Naive B cell (primary cell): ENCODE measurements at regions not wholly inside any gene's neighbourhood (a gene's known extent, or its start where the extent isn't known, plus 50 kb on each side); places are given as distances from the start of the nearest gene placed in this dataset.

Experiments used
- ATAC-seq, 2 donors: fragments of 150-1000 bp; cut with Tn5 transposase; 2 replicates each; pipeline ENCODE4 v1.10.0; 2021; ENCODE audit warnings: low read depth in 2 of 2, mild to moderate bottlenecking in 2 of 2, moderate library complexity in 2 of 2
- DNase-seq: peaks from one replicate; pipeline ENCODE4 v3.0.0; 2022
- H3K27ac Mint-ChIP-seq, 6 donors: one replicate each; pipeline ENCODE4 v1.8.0; 2020 to 2022; ENCODE audit warnings: mild to moderate bottlenecking in 6 of 6, mixed read lengths in 6 of 6, moderate library complexity in 5 of 6, inconsistent platforms in 2 of 6
- H3K27me3 Mint-ChIP-seq, 3 donors: one replicate each; pipeline ENCODE4 v1.8.0; 2021 to 2022; ENCODE audit warnings: mixed read lengths in 3 of 3, mild to moderate bottlenecking in 1 of 3
- H3K36me3 Mint-ChIP-seq, 2 donors: one replicate each; pipeline ENCODE4 v1.8.0; 2020 to 2022; ENCODE audit warnings: mixed read lengths in 2 of 2, inconsistent platforms in 1 of 2, mild to moderate bottlenecking in 1 of 2
- H3K4me1 Mint-ChIP-seq, 3 donors: one replicate each; pipeline ENCODE4 v1.8.0; 2020 to 2022; ENCODE audit warnings: mixed read lengths in 3 of 3, inconsistent platforms in 1 of 3, mild to moderate bottlenecking in 1 of 3, moderate library complexity in 1 of 3
- H3K4me3 Mint-ChIP-seq, 8 donors: one replicate each; pipeline ENCODE4 v1.8.0; 2020 to 2022; ENCODE audit warnings: mild to moderate bottlenecking in 8 of 8, mixed read lengths in 8 of 8, moderate library complexity in 8 of 8, inconsistent platforms in 2 of 8
- H3K9me3 Mint-ChIP-seq, 7 donors: one replicate each; pipeline ENCODE4 v1.8.0; 2020 to 2022; ENCODE audit warnings: mixed read lengths in 7 of 7, mild to moderate bottlenecking in 5 of 7, inconsistent platforms in 2 of 7, moderate library complexity in 1 of 7

DNA sequence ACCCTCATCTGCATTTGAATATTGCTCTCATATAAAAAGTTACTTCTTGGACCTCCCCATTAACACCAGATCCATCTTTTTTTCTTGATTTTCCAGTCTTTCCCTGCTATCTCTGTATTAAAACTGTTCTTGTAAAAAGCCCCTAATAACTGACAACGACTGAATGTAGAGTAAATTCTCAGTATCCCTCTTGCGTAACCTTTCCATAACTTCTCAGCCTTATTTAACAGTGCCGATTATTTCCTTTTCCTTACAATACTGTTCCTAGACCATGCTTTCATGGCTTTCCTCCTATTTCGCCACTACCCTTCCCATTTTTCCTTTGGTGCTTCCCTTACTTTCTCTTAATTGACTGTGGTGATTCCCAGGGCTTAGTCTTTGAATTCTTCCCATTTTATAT lies 348.9 kb upstream of the DSEL start:
- ATAC-seq: no peak
- Mint-ChIP-seq H3K4me1 (no peaks in the 10 kb centered on the region), H3K9me3 (peaks cover 0 to 4% (median 0%) of the 10 kb centered on the region in 7 donors), H3K27me3 (peaks cover 0 to 7% (median 0%) of the 10 kb centered on the region in 3 donors), H3K4me3 (no peak overlapping the region), H3K27ac (no peak overlapping the region), H3K36me3 (no peaks in the 10 kb centered on the region)
- no peak for DNase-seq

DNA sequence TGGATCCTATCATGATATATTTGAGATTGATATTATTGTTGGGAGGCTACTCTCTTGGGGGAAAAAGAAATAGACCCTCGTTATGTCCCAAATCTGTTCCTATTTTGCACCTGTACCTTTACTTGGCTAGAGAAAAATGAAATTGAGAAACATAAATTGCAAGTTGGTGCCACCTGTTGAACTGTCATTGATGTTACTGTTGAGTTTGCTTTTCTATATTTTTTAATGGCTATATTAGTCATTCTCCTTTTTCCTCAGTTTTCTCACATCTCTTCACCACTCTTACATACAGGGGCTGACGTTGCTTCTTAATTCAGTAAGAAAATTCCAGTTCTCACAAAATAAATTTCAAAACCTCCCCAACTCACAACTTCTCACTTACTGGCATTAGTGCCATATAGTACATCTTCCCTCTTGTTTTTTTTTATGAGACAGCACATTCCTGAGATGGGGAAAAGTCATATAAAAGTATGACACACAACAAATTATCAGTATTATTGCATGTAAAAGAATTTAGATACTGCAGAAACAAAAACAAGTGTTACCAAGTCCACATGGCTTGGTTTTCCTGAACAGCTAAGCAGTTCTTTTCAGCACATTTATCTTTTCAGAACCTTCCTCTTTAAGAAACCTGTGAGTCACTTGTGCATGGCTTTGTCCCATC lies 348.3 kb upstream of the DSEL start:
- no peaks in the 10 kb centered on the region for H3K4me1 Mint-ChIP-seq
- DNase-seq (no peak), ATAC-seq (no peak)
- H3K9me3 Mint-ChIP-seq: peaks cover 0 to 4% (median 0%) of the 10 kb centered on the region in 7 donors
- H3K27ac Mint-ChIP-seq: no peak overlapping the region
- H3K36me3 Mint-ChIP-seq: no peaks in the 10 kb centered on the region
- no peak overlapping the region for H3K4me3 Mint-ChIP-seq
- H3K27me3 Mint-ChIP-seq: peaks cover 0 to 7% (median 0%) of the 10 kb centered on the region in 3 donors

DNA sequence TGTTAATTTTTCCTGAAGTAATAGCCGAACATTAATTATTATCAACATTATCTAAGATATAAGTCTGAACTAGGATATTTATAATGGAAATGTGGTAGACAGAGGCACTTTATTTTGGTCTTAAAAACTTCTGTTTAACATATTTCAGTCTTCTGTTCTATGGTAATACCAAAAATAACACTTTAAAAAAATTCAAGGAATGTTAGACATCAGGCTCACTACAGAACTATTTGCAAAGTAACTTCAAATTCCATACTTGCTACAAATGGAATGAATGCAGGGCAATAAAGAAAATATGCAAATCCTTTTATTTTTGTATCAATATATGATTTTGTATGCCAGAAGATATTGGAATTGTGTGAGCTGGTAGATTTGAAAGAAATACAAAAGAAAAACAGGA lies 345.5 kb upstream of the DSEL start:
- Mint-ChIP-seq H3K4me1 (no peaks in the 10 kb centered on the region), H3K9me3 (peaks cover 0 to 11% (median 0%) of the 10 kb centered on the region in 7 donors), H3K27ac (no peak overlapping the region), H3K27me3 (peaks cover 0 to 7% (median 0%) of the 10 kb centered on the region in 3 donors), H3K36me3 (no peaks in the 10 kb centered on the region), H3K4me3 (no peak overlapping the region)
- no peak for DNase-seq
- ATAC-seq: no peak

DNA sequence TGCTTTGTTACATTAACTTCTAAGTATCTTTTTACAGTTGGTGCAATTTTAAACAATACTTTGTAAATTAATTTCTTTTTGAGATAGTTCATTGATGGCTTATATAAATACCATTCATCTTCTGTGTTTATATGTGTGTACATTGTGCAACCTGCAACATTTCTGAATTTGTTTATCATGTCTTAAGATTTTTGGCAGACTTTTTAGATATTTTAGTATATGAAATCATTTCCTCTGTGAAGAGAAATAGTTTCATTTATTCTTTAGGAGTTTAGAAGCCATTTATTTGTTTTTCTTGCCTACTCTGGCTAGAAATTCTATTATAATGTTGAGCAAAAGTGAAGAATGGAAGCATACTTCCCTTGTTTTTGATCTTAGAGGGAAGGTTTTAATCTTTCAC lies 337.8 kb upstream of the DSEL start:
- peaks cover 0 to 6% (median 0%) of the 10 kb centered on the region in 7 donors for H3K9me3 Mint-ChIP-seq

DNA sequence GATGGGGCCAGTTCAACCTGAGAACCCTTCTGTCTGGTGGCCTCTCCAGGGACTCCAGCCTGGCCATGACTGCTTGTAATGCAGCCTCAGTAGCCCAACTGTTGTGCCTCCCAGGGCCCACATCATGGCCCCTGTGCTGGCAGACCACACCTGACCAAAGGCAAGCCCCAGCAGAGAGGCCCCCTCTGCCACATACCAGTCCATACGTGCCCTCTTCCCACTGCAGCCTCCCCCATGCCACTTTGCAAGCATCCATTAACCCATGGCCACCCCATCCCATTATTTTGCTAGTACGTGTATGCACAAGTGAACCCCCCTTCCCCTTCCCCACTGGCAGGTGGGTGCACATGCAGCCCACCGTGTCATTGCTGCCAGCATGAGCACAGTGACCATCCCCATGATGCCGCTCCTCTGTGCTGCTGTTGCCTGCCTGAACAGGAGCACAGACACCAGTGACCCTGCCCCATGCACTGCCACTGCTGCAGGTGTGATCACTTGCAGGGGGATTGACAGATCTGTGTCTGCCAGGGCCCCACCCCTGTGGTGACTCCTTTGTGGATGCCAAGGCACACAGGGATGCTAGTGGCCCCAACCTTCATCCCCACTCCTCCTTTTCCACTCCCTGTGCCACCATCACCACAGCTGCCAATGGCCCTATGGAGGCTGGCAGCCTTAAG lies 330.0 kb upstream of the DSEL start:
- no peak overlapping the region for H3K4me3 Mint-ChIP-seq
- no peak for DNase-seq
- no peak for ATAC-seq
- H3K27ac Mint-ChIP-seq: no peak overlapping the region
- peaks cover 0 to 4% (median 0%) of the 10 kb centered on the region in 3 donors for H3K27me3 Mint-ChIP-seq
- peaks cover 0 to 4% (median 0%) of the 10 kb centered on the region in 7 donors for H3K9me3 Mint-ChIP-seq
- H3K36me3 Mint-ChIP-seq: no peaks in the 10 kb centered on the region
- no peaks in the 10 kb centered on the region for H3K4me1 Mint-ChIP-seq

More for the DNA sequence above, 337.8 kb upstream of the DSEL start:
- Mint-ChIP-seq H3K4me1 (no peaks in the 10 kb centered on the region), H3K27ac (no peak overlapping the region), H3K27me3 (no peaks in the 10 kb centered on the region), H3K36me3 (no peaks in the 10 kb centered on the region), H3K4me3 (no peak overlapping the region)
- ATAC-seq (no peak), DNase-seq (no peak)

DNA sequence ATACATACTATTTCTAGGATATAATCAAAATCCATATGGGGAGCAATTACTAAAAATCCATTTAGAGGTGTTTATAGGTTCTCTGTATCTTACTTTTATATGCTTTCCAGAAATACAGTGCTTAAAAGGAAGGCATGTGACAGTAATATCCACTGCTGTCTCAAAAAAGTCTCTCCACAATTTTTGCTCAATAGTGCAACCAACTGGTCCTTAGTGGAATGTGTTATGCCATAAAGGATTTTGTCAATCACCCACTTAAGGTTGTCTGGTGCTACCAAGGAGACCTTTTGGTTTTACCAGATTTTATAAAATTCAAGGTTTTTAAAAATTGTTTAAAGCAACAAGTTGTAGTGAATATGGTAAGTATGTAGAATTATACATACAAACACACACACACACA lies 328.5 kb upstream of the DSEL start:
- DNase-seq (no peak), ATAC-seq (no peak)
- Mint-ChIP-seq H3K36me3 (no peaks in the 10 kb centered on the region), H3K27ac (no peak overlapping the region), H3K4me3 (no peak overlapping the region), H3K27me3 (peaks cover 0 to 4% (median 0%) of the 10 kb centered on the region in 3 donors), H3K9me3 (peaks cover 0 to 4% (median 0%) of the 10 kb centered on the region in 7 donors), H3K4me1 (no peaks in the 10 kb centered on the region)

DNA sequence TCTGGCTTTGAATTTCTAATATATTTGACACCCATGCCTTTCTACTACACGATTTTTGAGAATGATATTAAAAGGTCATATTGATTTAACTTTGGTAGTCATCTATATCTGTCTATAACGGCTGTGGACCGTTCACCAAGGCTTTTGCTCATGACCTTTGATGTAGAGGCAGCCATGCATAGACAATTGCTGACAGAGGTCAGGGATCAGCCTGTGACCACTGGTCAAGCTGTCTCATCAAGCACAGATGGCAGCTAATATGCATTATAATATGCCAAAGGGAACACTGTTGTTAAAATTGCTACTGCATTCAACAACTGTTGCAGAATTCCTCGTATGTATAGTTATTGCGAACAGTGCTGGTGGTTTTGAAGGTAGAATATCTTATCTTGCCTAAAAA lies 323.9 kb upstream of the DSEL start:
- peaks cover 0 to 5% (median 0%) of the 10 kb centered on the region in 7 donors for H3K9me3 Mint-ChIP-seq
- no peaks in the 10 kb centered on the region for H3K36me3 Mint-ChIP-seq
- H3K27me3 Mint-ChIP-seq: peaks cover 0 to 4% (median 0%) of the 10 kb centered on the region in 3 donors
- DNase-seq (no peak), ATAC-seq (no peak)
- H3K4me3 Mint-ChIP-seq: no peak overlapping the region
- H3K27ac Mint-ChIP-seq: no peak overlapping the region
- no peaks in the 10 kb centered on the region for H3K4me1 Mint-ChIP-seq

DNA sequence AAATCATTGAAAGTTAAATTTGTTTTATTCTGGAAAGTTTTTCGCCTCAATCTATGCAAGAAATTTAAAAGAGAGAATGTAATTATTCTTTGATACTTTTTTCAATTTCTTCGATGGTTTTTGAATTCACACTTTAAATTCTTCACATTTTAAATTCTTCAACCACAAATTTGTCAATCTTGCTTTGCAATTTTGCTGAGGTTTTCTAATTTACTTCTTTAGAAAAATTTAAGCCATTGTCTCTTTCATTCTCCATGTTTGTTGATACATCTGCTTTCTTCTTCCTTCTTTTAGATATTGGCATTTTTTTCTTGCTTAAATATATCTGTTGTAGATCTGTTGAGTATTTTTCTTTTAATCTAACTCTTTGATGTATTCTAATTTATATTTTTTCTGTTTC lies 301.9 kb upstream of the DSEL start:
- Mint-ChIP-seq H3K9me3 (no peaks in the 10 kb centered on the region), H3K27ac (no peak overlapping the region), H3K27me3 (no peaks in the 10 kb centered on the region), H3K36me3 (no peaks in the 10 kb centered on the region), H3K4me3 (no peak overlapping the region), H3K4me1 (no peaks in the 10 kb centered on the region)
- ATAC-seq: no peak
- DNase-seq: no peak

DNA sequence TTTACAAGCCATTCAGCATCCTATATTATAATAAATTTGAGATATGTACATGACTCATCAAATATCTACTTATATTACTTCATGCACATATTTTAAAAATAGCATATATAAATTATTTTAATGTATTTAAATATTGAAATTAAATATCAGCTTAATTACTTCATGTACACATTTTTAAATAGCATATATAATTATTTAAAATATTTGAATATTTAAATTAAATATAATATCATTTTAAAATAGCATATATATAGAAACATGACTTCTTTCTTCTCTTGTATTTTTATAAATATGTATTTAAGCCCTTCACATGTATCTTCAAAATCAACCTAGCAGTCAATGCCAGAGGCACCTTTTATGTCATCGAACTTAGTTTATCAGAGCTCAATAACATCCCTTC lies 298.8 kb upstream of the DSEL start:
- ATAC-seq (no peak), DNase-seq (no peak)
- Mint-ChIP-seq H3K9me3 (no peaks in the 10 kb centered on the region), H3K27me3 (no peaks in the 10 kb centered on the region), H3K36me3 (no peaks in the 10 kb centered on the region), H3K4me1 (no peaks in the 10 kb centered on the region), H3K27ac (no peak overlapping the region), H3K4me3 (no peak overlapping the region)

DNA sequence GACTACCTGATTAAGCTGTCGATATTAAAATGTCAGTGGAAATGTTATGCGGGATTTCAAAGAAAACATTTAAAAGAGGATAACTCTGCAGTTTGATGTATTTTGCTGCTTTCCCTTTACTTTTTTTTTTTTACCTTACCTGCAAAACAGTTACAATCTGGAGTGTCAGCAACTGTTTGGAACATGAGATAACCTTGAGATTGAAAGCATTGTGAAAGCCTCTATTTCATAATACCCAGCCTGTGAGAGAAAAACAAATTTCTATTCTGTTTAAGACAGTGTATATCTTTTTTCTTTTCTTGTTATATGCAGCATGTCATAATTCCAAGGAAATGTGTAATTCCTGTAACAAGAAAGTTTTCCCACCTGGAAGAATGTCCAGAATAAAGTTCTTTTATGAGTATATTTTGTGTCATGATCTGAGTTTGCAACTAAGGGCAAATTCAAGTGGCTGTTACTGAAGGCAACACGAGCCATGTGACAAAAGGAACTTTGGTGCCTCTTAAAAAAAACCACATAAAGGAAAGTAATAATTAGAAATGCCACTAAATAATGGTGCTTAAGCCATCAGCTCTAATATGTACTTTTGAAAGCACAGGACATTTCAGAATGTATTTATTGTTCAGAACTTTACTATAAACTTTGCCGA lies 297.0 kb upstream of the DSEL start:
- no peaks in the 10 kb centered on the region for H3K36me3 Mint-ChIP-seq
- H3K4me3 Mint-ChIP-seq: no peak overlapping the region
- no peak for DNase-seq
- H3K9me3 Mint-ChIP-seq: no peaks in the 10 kb centered on the region
- no peaks in the 10 kb centered on the region for H3K27me3 Mint-ChIP-seq
- no peak for ATAC-seq
- H3K27ac Mint-ChIP-seq: no peak overlapping the region
- no peaks in the 10 kb centered on the region for H3K4me1 Mint-ChIP-seq

DNA sequence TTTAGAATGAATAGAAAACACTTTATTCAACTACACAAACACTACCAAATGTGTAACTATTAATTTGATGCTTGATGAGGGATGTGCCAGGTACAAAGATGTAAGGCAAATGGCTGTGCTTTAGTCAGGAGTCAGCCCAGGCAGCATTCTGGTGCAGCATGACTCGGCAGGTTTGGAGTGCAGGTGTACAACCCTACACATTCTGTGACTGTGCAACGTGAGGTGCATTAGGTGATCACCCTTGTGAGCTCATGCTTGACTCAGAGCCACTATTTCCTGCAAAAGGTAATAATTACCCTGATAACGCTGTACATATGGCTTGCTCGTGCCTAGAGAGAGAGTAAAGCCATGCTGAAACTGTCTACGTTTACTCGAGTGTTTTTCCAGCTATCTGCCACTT lies 288.7 kb upstream of the DSEL start:
- DNase-seq (no peak), ATAC-seq (no peak)
- Mint-ChIP-seq H3K27me3 (no peaks in the 10 kb centered on the region), H3K9me3 (peaks cover 0 to 16% (median 4%) of the 10 kb centered on the region in 7 donors), H3K4me3 (no peak overlapping the region), H3K4me1 (no peaks in the 10 kb centered on the region), H3K27ac (no peak overlapping the region), H3K36me3 (no peaks in the 10 kb centered on the region)

DNA sequence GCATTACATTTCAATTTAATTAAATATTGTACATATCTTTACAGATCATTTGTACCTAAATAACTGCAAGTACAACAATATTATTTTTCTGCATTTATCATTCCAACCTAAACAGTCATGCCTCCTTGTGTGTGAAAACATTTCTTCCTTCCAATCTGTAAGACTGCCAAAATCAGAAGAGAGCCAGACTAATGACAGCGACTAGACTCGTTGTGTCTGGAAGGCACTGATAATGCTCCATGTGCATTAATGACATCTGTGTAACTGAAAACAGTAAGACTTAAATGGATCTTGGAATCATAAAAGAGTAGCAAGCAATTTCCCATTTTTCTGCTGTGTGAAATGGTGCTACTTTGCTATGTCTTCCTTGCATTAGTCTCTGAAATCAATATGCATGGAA lies 278.0 kb upstream of the DSEL start:
- H3K4me1 Mint-ChIP-seq: no peaks in the 10 kb centered on the region
- H3K4me3 Mint-ChIP-seq: no peak overlapping the region
- no peaks in the 10 kb centered on the region for H3K9me3 Mint-ChIP-seq
- DNase-seq: no peak
- H3K36me3 Mint-ChIP-seq: no peaks in the 10 kb centered on the region
- no peak overlapping the region for H3K27ac Mint-ChIP-seq
- ATAC-seq: no peak
- H3K27me3 Mint-ChIP-seq: no peaks in the 10 kb centered on the region

DNA sequence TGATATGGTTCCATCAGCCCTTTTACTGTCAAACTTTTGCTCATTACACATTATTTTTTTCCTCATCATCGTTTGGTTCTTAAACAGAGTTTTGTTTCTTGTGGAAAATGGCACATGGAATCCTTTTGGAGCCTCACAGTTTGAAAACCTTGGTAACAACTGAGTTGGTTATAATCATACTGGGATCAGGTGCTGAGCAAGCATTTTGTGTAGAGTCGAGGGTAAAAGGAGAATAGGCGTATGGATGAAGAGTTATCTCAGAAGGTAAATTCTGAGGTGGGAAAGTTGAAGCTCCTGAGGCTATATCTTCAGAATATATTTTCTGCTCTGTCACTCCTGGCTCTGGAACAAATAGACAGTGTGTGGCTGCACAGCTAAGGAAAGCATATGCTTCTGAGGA lies 274.0 kb upstream of the DSEL start:
- Mint-ChIP-seq H3K4me1 (no peaks in the 10 kb centered on the region), H3K27ac (no peak overlapping the region), H3K27me3 (no peaks in the 10 kb centered on the region), H3K36me3 (no peaks in the 10 kb centered on the region), H3K4me3 (no peak overlapping the region), H3K9me3 (peaks cover 0 to 4% (median 0%) of the 10 kb centered on the region in 7 donors)
- no peak for DNase-seq
- ATAC-seq: no peak

DNA sequence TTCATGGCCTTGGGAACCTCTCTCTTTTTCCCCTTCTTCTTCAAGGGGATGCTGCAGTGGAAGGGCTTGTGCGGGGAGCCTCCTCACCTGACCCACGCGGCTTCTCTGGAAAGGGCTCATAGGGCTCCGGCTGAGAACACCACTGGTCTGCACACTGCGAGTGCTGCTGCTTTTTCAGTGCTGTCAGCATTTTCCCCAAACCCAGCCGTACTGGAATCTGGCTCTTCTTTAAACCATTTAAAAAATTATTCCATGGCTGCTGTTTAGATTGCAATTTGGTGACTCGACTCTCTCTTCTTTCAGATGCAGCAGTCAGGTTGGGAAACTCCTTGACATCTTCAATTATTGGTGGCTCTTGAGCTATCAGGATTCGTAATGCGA lies 272.6 kb upstream of the DSEL start:
- DNase-seq: no peak
- Mint-ChIP-seq H3K4me3 (no peak overlapping the region), H3K27ac (no peak overlapping the region), H3K36me3 (no peaks in the 10 kb centered on the region), H3K27me3 (no peaks in the 10 kb centered on the region), H3K4me1 (no peaks in the 10 kb centered on the region), H3K9me3 (peaks cover 0 to 4% (median 0%) of the 10 kb centered on the region in 7 donors)
- ATAC-seq: no peak
